Pancreas (tissue), 10 donors: ENCODE measurements at regions not wholly inside any gene's neighbourhood (a gene's known extent, or its start where the extent isn't known, plus 50 kb on each side); places are given as distances from the start of the nearest gene placed in this dataset.

Experiments used
- ATAC-seq, 4 donors: fragments of 200-7000 bp; cut with Tn5 transposase; one replicate each; pipeline versions ENCODE4 v1.8.0 to v1.9.1; 2020; ENCODE audit warnings: mild to moderate bottlenecking in 4 of 4, moderate library complexity in 4 of 4
- DNase-seq, 6 donors: peaks; one replicate each; pipeline ENCODE4 v3.0.0-alpha.2; 2020
- FAIRE-seq: peaks from 2 replicates; lab custom pipeline; 2012; peaks lifted over from hg19 to GRCh38; lab: Jason Lieb, UNC
- H3K27ac ChIP-seq, 4 donors: fragments of 200-600 bp; sonication (generic); 1 replicate in 3 of 4; 2 replicates in 1 of 4; pipeline versions ENCODE4 v1.5.0 to v1.8.0; 2020
- H3K27me3 ChIP-seq, 4 donors: fragments of 200-600 bp; one replicate each; pipeline ENCODE4 v1.8.0; 2021
- H3K36me3 ChIP-seq, 3 donors: fragments of 200-600 bp; sonication (generic) in 1 of 3; one replicate each; pipeline versions ENCODE4 v1.5.0 to v1.8.0; 2020 to 2021
- H3K4me1 ChIP-seq, 3 donors: fragments of 200-600 bp; one replicate each; pipeline ENCODE4 v1.8.0; 2021
- H3K4me3 ChIP-seq, 4 donors: fragments of 200-600 bp; sonication (generic) in 2 of 4; one replicate each; pipeline versions ENCODE4 v1.5.0 to v1.8.0; 2020 to 2021
- H3K9me3 ChIP-seq, 4 donors: fragments of 200-600 bp; one replicate each; pipeline ENCODE4 v1.8.0; 2021
- CTCF ChIP-seq, 4 donors: fragments of 200-600 bp; sonication (generic) in 3 of 4; IDR thresholded peaks; one replicate each; pipeline versions ENCODE4 v1.5.0 to v1.8.0; 2021; ENCODE audit warnings: antibody characterized with exemption in 4 of 4
- WGBS, 2 donors: extraction: QIAGEN DNeasy Blood & Tissue Kit; methylation state at CpG; one replicate each; pipeline ENCODE4 v1.1.7; 2013; 5-methylcytosine and 5-hydroxymethylcytosine counted together
- intact Hi-C, 3 donors: fragments of 100-400 bp; cut with DNase I; formaldehyde crosslinking; loops; one replicate each; pipeline versions ENCODE4 v1.11.1 to v1.14.2; 2022
- donor health status: healthy with polysubstance abuse.
- donor health status: DM: no; HTN: no; CAD: no; lungs with moderate emphysema.
- donor health status: DM: no; HTN: no; CAD: no.
- donor health status: control.
- donor health status: control.
- donor health status: Bipolar disorder and iron deficiency.
- donor health status: DM: yes; HTN: yes; CAD: no.
- donor health status: DM: no; HTN: no; CAD: no.
- donor health status: DM: no; HTN: no; CAD: no.
- donor health status: DM: yes; HTN: yes; CAD: no.

DNA sequence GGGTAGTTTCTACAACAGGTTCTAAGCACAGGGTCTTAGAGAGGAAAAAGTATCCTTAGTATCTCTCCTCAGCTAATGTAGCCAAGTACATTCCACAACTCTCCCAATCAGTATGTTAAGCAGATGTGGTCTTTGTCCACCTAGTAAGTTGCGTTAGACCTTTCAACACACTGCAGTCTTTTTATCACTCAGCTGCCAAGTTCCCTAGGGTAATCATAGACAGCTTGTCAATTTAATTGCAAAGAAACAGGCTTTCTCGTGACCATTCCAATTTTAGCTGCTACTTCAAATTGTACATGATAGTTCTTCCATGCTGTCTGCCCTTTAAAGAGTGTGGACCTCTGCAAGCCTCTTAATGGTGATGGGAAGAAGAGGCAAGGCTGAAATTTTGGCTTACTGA is 211.8 kb upstream of the PKN2 start:
- no peaks in the 10 kb centered on the region for H3K36me3 ChIP-seq
- no peak for TF ChIP-seq CTCF (IDR thresholded peaks at IDR 0.05)
- H3K4me3 ChIP-seq, result no peak overlapping the region
- no peaks in the 10 kb centered on the region for H3K27me3 ChIP-seq
- DNase-seq (no peak), ATAC-seq (no peak), FAIRE-seq (no peak)
- no peaks in the 10 kb centered on the region for H3K9me3 ChIP-seq
- intact Hi-C loops, result no loop called here
- no peaks in the 10 kb centered on the region for H3K4me1 ChIP-seq
- H3K27ac ChIP-seq, result no peak overlapping the region
- WGBS, 2 donors, result 21 to 23% methylated on average over 2 of the region's 2 CpGs

DNA sequence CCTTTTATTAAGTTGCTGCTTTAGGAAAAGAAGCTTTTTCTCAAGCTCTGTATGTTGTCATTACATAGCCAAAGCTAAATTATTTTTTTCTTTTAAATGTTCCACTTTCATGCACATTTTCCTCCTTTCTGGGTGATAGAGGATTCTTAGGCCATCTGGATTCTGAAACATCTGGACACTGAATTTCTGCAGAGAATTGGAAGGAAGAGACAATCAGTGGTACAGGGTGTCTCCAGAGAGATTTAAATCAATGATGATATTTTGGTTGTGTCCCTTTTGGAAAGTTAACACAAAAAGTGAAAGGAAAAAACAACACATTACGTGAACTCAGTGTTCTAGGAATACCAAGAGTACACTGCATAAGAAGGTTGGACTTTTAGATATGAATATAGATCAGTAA is 211.4 kb upstream of the PKN2 start:
- ATAC-seq, result no peak
- FAIRE-seq, result no peak
- 82 to 88% methylated on average over 1 of the region's 1 CpG for WGBS, 2 donors
- Histone ChIP-seq H3K27ac (no peak overlapping the region), H3K27me3 (no peaks in the 10 kb centered on the region), H3K36me3 (no peaks in the 10 kb centered on the region), H3K4me3 (no peak overlapping the region), H3K4me1 (no peaks in the 10 kb centered on the region), H3K9me3 (no peaks in the 10 kb centered on the region)
- DNase-seq, result no peak
- no peak for TF ChIP-seq CTCF (IDR thresholded peaks at IDR 0.05)
- intact Hi-C loops, result no loop called here

GRCh38 chr1:88474555-88475304 is 209.3 kb upstream of the PKN2 start:
- no peak for TF ChIP-seq CTCF (IDR thresholded peaks at IDR 0.05)
- no peak for ATAC-seq
- H3K27me3 ChIP-seq, result no peaks in the 10 kb centered on the region
- H3K4me1 ChIP-seq, result no peaks in the 10 kb centered on the region
- no peaks in the 10 kb centered on the region for H3K36me3 ChIP-seq
- intact Hi-C loops, result no loop called here
- H3K9me3 ChIP-seq, result no peaks in the 10 kb centered on the region
- FAIRE-seq, result no peak
- 76 to 87% methylated on average over 1 of the region's 1 CpG for WGBS, 2 donors
- no peak overlapping the region for H3K27ac ChIP-seq
- no peak overlapping the region for H3K4me3 ChIP-seq
- no peak for DNase-seq

DNA sequence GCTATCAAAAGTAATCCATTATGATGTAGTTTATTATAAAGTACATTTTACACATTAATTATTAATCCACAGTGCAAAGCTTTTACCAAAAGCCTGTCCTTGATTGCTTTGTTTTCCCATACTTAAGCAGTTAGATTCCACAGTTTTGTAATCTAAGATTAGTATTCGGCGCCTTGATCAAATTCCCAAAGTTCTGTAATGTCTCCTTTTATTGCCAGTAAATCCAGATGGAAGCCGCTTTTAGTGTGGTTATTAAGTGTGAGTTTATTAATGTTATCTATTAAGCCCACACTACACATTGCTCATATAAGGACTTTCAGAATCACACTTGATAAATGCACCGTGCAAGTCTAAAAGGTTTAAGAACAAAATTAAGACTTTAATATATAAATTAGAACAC is 199.2 kb upstream of the PKN2 start:
- Histone ChIP-seq H3K27me3 (no peaks in the 10 kb centered on the region), H3K4me3 (no peak overlapping the region), H3K4me1 (no peaks in the 10 kb centered on the region), H3K36me3 (no peaks in the 10 kb centered on the region), H3K9me3 (no peaks in the 10 kb centered on the region), H3K27ac (no peak overlapping the region)
- WGBS, 2 donors, result 56 to 62% methylated on average over 4 of the region's 4 CpGs
- no peak for TF ChIP-seq CTCF (IDR thresholded peaks at IDR 0.05)
- FAIRE-seq (no peak), ATAC-seq (no peak), DNase-seq (no peak)
- intact Hi-C loops, result no loop called here

GRCh38 chr1:88488237-88488636 is 195.8 kb upstream of the PKN2 start:
- DNase-seq (no peak), FAIRE-seq (no peak), ATAC-seq (no peak)
- 58 to 72% methylated on average over 4 of the region's 4 CpGs for WGBS, 2 donors
- no peaks in the 10 kb centered on the region for H3K27me3 ChIP-seq
- no peak overlapping the region for H3K27ac ChIP-seq
- intact Hi-C loops, result no loop called here
- H3K4me1 ChIP-seq, result no peaks in the 10 kb centered on the region
- H3K9me3 ChIP-seq, result no peaks in the 10 kb centered on the region
- H3K36me3 ChIP-seq, result no peaks in the 10 kb centered on the region
- H3K4me3 ChIP-seq, result no peak overlapping the region
- no peak for TF ChIP-seq CTCF (IDR thresholded peaks at IDR 0.05)
